B cell (primary cell): ENCODE measurements at regions not wholly inside any gene's neighbourhood (a gene's known extent, or its start where the extent isn't known, plus 50 kb on each side); places are given as distances from the start of the nearest gene placed in this dataset.

ENCODE experiments used
- EZH2 ChIP-seq: IDR thresholded peaks from 2 replicates; pipeline ENCODE4 v1.6.1; 2012; ENCODE audit warnings: borderline replicate concordance, low read depth, mild to moderate bottlenecking, moderate library complexity, low read length; ENCODE audit not compliant: insufficient read depth, poor library complexity, severe bottlenecking
- TF ChIP-seq, protein P1 (sequence below): fragments of 200-600 bp; IDR thresholded peaks from one replicate; pipeline ENCODE4 v1.8.0; 2022; ENCODE audit warnings: antibody characterized with exemption, mild to moderate bottlenecking

- TF ChIP-seq, protein P1, sequence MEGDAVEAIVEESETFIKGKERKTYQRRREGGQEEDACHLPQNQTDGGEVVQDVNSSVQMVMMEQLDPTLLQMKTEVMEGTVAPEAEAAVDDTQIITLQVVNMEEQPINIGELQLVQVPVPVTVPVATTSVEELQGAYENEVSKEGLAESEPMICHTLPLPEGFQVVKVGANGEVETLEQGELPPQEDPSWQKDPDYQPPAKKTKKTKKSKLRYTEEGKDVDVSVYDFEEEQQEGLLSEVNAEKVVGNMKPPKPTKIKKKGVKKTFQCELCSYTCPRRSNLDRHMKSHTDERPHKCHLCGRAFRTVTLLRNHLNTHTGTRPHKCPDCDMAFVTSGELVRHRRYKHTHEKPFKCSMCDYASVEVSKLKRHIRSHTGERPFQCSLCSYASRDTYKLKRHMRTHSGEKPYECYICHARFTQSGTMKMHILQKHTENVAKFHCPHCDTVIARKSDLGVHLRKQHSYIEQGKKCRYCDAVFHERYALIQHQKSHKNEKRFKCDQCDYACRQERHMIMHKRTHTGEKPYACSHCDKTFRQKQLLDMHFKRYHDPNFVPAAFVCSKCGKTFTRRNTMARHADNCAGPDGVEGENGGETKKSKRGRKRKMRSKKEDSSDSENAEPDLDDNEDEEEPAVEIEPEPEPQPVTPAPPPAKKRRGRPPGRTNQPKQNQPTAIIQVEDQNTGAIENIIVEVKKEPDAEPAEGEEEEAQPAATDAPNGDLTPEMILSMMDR: no peak
- no peak for TF ChIP-seq EZH2
Measured at GRCh38 chrX:51837451-51837850, 56.0 kb upstream of the MAGED1 start.
